Erythroblast (primary cell): ENCODE measurements at regions not wholly inside any gene's neighbourhood (a gene's known extent, or its start where the extent isn't known, plus 50 kb on each side); places are given as distances from the start of the nearest gene placed in this dataset.

Source experiments
- GATA1 ChIP-seq: IDR thresholded peaks from 2 replicates; pipeline ENCODE4 v1.6.1; 2011; ENCODE audit warnings: low read depth, mild to moderate bottlenecking, control low read depth, low read length, moderate library complexity
- POLR2A ChIP-seq: IDR thresholded peaks from 2 replicates; pipeline ENCODE4 v1.6.1; 2011; ENCODE audit warnings: mild to moderate bottlenecking, low read length

DNA sequence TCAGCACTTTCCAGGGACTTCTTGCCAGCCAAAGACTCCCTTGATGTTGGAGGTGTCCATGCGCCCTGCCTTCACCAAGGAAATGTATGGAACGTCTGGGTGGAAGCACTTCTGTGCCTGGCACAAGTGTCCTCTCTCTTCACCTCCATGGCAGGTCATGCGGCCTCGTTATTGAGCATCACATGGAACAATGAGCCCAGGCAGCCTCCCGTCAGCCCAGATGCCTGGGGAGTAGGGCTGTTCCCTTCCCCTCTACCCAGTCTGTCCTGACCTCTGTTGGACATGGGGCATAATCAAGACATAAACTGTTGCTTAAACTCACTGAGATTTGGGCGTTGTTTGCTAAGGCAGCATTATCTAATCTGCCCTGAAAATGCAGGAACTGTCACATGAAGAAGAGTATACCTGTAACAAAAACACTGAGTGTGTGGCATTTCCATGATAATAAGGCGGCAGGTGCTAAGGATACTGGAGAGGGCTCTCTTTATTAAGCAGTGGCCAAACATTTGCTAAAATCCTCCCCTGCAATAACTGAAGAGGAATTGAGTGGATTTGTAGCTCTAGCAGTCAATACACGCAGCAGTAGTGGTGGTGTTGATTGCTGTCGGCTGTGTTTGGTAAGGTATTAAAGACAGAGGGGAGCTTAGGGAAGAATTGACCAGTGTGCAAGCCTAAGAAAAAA lies 338.2 kb upstream of the ATP10A start:
- TF ChIP-seq POLR2A (no peak), GATA1 (no peak)
